ENCODE measurements at regions not wholly inside any gene's neighbourhood (a gene's known extent, or its start where the extent isn't known, plus 50 kb on each side); places are given as distances from the start of the nearest gene placed in this dataset.

DNA sequence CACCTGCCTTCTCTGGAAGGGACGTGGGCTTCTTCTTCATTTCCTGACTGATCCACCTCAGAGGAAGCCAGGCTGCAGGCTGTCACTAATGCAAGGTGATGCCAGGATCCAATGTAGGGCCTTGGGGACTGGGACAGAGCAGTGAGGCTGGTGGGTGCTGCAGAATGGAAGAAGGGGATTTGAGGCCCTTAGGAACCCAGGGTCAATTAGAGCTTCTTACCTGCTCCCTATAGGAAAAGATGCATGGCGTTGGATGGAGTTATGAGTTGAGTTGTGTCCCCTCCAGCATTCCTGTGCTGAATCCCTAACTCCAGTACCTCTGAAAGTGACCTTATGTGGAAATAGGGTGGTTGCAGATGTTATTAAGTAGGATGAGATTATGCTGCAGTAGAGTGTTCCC, 190.4 kb downstream of the MIAT start:
- DNase-seq = no peak

DNA sequence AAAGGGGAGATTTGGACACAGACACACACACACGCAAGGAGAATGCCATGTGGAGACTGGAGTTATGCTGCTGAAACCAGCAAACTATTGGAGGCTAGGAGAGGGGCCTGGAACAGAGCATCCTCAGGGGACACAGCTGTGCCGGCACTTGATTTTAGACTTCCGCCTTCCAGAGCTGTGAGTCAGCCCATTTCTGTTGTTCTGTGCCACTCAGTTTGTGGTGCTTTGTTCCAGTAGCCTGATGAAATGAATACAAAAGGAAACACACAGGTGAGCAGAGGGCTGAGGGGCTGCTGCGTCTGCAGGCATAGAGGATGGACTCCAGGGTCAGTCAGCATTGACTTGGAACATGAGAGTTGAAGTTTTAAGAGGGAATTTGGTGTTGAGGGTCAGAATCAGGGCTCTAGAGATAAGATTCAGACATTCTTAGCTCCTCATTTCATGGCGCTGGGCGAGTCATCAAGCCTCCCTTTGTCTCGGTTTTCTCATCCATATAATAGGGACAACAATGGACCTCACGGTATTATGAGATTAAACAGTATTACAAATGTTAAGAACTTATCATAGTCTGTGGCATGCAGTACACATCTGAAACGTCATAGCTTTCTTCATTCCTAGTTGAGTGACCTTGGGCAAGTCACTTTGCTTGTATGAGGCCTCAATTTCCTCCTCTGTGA, 191.0 kb downstream of the MIAT start:
- DNase-seq = no peak

DNA sequence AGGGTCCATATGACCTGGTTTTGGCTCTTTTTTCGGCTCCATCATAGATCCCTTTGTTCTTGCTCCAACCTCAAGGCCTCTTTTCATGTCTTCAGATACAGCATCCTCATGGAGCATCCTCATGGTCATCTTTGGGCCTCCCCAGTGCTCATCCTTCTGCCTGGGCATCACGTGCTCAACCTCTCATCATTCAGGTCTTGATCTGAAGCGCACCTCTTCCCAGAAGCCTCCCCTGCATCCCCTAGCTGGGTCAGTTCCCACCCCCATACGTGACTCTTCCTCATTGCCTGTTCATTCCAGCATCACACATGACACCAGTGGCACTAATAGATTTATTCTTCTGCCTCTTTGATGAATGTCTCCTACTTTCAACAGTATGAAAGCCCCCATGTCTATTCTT, 192.2 kb downstream of the MIAT start:
- DNase-seq = no peak

DNA sequence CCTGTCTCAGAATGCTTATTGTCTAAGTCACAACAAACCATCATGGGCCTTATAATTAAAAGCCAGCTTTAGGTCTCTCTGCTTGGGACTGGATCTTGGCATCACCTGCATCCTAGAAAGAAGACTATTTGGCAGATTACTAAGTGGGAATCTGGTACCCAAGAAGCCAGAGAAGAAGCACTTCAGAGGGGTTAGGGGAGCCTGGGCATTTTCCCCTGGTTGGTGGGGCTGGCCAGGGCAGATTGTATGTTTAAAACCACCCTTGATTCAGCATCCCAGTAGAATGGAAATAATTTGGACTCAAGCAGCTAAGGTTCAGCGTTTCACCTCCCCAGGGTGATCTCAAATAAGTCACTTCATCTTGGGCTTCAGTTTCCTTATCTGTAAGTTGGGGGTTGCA, 193.7 kb downstream of the MIAT start:
- no peak for DNase-seq

DNA sequence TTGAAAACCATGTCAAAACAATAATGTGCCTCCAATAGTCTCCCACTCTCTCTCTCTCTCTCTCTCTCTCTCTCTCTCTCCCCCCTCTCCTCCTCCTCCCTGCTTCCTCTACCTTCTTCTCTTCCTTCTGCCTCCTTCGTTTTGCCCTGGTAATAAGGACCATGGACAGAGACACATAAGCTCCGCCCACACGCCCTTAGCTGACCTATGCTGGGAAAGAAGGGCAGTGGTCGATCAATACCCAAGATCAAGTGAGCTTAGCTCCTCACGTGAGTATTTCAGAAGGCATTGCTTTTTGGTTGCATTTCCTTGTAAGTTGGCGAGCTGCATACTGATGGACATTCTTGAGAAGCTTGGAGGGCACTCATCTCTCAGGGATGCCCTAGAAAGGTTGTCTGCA, 194.8 kb downstream of the MIAT start:
- DNase-seq = no peak

DNA sequence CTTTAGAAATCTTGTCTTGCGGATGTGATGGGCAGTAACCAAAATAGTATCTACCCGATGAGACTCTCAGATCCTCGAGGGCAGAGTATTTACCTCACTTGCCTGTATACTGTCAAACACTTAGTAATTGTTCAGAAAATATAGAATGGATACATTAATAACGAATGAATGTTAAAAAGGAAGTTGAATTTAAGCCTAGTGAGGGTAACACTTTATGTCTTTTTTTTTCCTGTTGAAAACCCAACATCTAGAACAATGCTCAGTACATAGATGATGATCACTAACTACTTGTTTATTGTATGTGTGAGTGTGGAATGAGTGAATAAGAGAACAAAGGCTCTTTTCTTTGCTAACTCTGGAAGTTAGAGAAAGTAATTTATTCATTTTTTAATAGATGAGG, 195.7 kb downstream of the MIAT start:
- no peak for DNase-seq

DNA sequence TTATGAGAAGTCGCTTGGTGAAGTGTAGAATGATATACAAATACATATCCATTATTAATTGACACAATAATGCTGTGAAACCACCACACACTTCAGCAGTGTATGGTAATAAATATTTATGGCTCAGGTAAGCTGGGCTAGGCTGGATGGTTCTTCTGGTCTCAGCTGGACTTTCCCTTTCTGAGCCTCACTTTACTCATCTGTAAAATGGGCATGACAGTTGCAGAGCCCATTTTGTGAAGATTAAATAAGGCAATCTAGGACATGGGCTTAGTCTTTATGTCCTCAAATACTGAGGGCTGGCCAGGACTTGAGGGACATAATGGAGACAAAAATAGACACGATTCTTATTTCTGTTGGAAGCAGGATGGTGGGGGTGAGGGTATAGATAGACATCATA, 196.1 kb downstream of the MIAT start:
- no peak for DNase-seq

DNA sequence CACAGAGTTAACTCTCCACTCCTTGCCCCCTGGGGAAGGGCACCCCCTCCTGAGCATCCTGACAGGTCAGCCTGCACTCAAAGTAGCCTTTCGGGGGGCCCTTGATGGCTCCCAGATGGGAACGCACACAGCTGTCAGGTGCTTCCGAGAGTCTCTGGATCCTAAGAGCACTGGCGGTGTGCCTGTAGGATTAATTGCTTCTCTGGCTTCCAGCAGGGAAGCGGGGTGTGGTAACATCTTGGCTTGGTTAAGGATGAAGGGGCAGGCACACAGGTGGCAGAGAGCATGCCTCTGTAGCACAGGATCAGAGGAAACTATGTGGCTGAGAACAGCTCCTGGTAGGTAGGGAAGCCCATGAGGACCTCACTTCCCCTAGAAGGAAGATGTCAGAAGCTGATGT, 199.8 kb downstream of the MIAT start:
- DNase-seq = no peak

DNA sequence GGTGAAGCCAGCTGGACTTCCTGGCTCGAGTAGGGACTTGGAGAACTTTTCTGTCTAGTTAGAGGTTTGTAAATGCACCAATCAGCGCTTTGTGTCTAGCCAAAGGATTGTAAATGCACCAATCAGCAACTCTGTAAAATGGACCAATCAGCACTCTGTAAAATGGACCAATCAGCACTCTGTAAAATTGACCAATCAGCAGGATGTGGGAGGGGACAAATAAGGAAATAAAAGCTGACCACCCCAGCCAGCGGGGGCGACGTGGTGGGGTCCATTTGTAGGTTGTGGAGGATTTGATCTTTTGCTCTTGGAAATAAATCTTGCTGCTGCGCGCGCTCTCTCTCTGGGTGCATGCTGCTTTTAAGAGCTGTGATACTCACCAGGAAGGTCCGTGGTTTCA, 202.9 kb downstream of the MIAT start:
- DNase-seq = no peak

DNA sequence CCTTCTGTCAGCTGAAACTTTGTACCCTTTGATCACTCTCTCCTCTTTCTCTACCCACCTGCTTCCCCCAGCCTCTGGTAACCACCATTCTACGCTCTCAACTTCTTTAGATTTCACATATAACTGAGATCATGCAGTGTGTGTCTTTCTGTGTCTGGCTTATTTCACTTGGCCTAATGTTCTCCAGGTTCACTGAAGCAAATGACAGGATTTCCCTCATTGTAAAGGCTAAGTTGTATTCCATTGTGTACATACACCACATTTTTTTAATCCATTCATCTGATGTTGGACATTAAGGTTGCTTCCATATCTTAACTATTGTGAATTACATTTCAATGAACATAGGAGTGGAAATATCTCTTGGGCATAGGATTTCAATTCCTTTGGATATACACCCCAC, 207.6 kb downstream of the MIAT start:
- no peak for DNase-seq

DNA sequence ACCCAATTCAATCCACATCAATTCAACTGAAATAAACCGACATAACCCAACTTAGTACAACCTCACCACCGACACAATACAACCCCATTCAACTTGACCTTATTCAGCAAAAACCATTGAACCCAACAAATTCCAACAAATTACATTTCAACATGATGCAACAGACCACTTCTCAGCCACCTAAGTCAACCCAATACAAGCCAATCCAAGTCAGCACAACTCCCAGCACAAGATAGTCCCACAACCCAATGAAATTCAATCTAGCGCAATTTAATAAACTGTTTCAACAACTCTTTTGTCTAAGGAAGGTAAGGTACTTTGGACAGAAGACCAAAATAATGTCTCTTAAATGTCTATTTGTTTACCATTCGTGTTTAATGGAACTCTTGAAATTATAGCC, 226.0 kb downstream of the MIAT start:
- no peak for DNase-seq

DNA sequence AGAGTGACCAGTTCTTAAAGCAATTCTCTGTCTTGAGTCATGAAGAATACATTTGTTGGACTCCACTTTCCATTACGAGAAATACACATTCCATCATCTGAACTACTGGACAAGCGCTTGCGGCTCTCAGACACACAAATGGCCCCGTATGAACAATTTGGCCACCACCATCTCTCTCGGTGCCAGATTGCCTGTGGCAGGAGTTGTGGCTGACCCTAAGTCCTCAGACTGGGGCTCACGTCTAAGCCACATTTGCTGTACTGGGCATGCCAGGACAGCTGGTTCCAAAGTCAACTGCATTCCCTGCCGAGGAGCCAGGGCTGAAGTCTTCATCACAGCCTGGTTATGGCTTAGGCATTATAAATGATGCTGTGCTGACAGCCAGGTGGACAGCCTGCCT, 227.5 kb downstream of the MIAT start:
- no peak for DNase-seq

DNA sequence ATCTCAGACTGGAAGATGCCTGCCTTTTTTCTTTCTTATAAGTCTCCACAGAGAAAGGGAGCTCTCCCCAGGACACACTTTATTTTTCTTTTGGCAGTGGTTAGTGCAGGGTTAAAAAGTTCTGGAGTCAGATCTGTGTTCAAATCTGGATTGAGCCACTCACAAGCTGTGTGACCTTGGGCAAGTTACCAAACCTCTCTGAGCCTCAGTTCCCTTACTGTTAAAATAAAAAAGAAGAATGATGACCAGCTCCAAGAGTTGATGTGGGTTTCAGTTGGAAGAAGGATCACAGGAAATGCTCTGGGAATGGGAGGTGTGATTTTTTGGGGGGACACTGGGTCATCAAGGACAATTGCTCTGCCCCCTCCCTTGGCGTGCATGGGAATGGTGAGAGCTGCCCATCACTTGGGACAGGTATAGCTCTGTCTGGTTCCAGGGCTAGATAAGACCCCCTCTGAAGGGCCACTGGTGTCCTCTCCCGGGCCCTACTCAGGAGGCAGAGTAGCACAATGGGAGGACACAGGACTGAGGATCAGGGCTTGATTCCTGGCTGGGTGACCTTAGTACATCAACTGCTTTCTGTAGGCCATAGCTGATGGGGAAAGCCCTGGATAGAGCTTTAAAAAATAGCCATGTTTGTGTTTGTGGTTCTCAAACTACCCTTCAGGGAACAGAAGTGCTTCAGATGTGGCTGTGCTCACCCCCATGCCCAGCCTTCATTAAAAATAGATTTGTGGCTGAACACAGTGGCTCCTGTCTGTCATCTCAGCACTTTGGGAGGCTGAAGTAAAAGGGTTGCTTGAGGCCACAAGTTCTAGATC, 228.3 kb downstream of the MIAT start:
- DNase-seq = no peak

DNA sequence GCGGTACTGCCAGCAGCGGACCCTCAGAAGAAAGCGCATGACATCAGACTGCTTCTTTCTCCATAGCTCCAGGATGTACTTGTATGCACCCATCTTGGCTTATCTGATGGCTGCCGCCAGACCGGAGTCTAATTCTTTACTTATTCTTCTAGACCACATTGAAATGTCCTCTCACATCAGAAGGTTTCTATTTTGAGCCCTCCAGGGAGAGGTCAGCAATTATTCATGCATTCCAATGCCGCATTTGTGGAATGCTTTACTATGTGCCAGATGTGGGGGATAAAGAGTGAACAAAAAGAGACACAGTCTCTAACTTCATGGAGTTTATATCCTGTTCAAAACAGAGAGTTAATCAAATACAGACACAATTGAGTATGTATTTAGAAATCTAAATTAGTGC, 230.1 kb downstream of the MIAT start:
- DNase-seq = no peak

DNA sequence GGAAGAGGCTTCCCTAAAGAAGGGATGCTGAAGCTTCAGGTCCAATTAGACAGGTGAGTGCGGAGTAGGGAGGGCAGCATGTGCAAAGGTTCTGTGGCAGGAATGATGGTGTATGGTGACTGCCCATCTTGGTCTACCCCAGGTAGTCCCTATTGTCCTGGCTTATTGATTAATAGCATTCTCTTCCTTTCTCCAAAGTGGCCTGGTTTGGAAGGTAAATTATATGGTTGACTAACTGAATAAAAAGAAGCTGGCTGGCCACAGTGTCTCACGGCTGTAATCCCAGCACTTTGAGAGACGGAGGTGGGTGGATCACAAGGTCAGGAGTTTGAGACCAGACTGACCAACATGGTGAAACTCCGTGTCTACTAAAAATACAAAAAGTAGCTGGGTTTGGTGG, 230.5 kb downstream of the MIAT start:
- DNase-seq = no peak

DNA sequence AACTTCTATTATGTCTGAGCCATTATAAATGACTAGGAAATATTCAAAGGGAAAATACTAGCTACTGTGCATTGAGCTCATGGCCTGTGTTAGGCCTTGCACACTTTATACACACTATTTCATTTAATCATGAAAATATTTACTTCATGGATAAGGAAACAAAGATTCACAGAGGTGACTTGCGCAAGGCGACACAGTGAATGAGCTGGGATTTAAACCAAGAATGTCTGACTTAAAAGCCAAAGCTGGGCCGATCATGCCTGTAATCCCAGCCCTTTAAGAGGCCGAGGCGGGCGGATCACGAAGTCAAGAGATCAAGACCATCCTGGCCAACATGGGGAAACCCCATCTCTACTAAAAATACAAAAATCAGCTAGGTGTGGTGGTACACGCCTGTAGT, 231.5 kb downstream of the MIAT start:
- DNase-seq = no peak

DNA sequence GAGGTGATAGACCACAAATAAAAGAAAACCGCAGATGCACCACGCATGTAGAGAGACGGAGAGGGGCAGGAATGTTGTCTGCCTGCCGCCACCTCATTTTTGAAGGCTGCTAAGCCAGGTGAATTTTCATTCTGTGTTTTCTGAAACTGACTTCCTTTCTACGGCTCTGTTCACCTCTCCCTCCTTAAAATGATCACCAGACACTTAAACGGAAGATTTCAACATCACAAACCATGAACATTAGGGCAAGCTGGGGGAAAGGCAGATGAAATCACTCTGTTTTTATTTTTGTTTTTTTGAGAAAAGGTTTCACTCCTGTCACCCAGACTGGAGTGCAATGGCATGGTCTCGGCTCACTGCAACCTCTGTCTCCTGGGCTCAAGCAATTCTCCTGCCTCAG, 232.4 kb downstream of the MIAT start:
- DNase-seq = no peak

DNA sequence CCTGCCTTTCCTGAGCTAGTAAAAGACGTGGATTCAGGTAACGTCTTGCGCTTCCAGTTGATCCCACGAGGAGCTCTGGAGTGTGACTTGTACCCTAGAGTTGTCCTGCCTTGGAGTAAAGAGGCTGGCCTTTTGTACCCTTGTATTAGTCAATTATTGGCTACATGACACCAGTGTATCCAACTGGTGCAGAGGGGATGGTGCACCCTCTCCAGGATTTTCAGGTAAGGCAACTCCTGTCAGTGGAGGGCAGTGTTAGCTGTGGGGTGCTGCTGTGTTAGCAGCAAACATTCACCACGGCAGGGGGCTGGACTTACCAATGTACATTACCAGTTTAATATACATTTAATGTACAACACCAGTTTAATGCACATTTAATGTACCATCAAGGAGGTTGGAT, 233.5 kb downstream of the MIAT start:
- DNase-seq = no peak

DNA sequence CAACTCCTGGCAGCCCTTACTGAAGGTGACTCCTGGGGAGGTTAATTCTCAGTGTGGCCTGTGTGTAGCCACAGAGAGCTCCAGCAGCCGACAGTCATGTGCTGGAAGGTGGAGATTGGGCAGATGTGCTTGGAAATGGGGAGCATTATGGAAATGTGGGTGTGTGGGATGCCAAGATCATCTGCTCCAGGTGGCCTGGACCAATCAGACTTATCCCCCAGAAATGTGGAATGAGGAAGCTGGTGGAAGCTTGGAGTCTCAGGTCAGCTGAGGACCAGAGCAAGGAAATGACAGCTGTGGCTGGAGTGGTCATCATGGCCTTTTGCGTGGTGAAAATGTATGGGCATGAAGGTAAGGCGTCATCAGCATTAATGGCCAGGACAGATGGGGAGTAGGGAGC, 234.0 kb downstream of the MIAT start:
- no peak for DNase-seq

DNA sequence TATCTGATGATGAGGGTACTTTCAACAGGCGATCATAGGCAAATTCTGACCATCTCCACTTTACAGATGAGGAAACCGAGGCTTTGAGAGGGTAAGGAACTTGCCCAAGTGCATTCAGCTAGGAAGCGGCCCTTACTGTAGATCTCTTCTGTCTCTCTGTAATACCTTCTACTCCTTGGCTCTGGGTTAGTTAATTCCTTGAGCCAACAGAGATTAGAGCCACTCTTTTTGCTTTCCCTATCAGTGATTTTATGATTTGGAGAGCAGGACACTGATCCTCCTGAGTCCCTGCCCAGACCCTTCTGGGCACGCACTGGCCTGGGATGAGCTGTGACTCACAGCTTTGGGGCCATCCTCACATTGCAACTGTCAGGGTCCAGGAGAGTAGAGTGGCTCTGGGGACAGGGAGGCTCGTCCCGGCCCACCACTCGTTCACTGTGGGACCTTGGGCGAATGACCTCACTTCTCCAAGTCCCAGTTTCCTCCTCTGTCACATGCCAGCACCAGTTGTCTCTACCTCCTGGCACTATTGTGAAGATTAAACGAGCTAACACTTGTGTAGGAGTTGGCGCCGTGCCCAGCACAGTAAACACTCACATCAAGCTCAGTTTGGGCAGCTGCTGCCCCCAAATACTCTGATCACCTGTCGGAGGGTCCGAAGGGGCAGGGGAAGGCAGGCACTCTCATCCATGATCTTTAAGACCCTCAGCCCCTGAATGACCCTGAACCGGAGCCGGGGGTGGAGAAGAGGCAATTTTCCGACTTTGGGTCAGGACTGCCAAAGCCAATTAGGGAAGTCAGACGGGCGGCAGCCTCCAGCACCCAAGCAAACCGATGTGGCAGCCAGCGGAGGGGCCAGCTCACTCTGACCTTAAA, 235.0 kb downstream of the MIAT start:
- DNase-seq = peak; percentile 64

DNA sequence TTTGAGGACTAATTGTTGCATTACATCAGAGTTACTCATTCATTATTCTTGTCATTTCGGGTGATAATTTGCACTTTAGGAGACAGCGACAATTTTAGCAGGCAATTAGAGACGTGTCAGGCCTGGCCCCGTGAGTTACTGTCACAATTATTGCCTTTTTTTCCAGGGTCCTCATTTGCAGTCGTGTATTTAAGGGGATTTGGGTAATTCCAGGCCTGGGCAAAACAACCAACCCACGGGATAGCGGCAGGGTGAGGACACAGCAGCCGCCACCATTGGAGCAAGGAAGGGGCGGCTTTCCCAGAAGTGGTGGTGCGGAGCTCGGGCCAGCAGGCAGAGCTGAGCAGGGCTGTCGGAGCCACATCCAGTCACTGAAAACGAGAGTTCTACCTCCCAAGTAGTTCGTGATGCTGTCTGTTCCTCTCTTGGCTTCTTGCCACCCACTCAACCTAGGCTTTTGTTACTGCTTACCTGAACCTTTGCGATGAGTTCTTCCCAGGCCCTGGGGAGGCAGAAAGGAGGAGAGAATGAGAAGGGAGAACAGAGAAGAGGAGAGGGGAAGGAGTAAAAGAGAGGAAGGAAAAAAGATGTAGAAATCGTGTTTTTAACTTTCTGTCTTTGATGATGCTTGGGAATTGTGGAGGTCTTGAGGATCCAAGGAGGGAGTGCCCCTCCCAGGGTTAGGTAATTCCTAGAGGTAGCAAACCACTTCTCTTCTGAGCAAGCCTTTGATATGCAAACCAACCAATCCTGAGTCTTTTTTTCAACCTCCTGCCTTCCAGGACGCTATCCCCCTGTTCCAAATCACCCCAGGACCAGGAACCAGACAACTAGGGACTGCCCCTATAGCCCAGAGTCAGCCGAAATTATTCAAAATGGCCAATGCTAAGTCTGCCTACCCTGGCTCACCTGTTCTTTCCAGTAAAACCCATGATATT, 236.1 kb downstream of the MIAT start:
- no peak for DNase-seq

DNA sequence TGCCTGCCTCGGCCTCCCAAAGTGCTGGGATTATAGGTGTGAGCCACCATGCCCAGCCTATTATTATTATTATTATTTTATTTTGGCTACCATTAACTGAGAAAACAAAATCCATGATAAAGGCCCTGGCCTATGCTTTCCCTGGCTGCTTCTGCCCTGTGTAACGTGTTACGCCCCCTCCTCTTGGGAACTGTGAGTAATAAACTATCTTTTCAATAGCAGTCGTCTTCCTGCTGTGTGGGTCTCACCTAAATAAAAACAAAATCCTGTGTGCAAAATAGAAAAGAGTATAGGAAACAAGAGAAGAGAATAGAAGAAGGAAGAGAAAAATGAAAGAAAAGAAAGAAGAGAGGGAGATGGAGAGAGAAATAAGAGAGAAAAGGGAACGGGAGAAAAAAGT, 237.0 kb downstream of the MIAT start:
- no peak for DNase-seq
